T-helper 22 cell (primary cell): ENCODE measurements at regions not wholly inside any gene's neighbourhood (a gene's known extent, or its start where the extent isn't known, plus 50 kb on each side); places are given as distances from the start of the nearest gene placed in this dataset.
"Not testable (repeated sequence)": the region's sequence is repeated elsewhere in the genome, so short reads cannot be mapped to it uniquely, and the experiment has no call there.

Source experiments
- DNase-seq: peaks from one replicate; pipeline ENCODE4 v3.0.0-alpha.2; 2020; ENCODE audit warnings: low read depth

- no peak for DNase-seq
These were observed 626.6 kb upstream of the TPK1 start for GRCh38 chr7:145462463-145462862.

DNA sequence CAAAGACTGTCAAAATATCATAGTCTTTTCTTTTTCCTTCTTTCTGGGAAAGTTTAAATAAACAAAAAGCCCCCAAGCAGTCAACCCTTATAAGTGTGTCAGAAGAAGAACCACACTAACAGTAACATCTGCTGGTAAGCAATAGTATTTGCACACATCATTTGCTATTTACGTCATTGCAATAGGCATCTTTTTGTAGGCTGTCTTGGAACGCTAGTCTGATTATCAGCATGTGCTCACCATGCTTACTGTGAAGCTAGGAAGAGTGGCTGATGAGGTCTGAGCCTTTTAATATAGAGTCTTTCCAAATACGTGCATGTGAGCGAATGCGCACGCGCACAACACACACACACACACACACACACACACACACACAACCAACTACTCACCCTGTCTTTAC lies 599.0 kb upstream of the TPK1 start:
- no peak for DNase-seq

GRCh38 chr7:145431834-145432233 lies 596.0 kb upstream of the TPK1 start:
- no peak for DNase-seq

- DNase-seq = not testable (repeated sequence)
These were observed 582.6 kb upstream of the TPK1 start for GRCh38 chr7:145418481-145418880.

DNA sequence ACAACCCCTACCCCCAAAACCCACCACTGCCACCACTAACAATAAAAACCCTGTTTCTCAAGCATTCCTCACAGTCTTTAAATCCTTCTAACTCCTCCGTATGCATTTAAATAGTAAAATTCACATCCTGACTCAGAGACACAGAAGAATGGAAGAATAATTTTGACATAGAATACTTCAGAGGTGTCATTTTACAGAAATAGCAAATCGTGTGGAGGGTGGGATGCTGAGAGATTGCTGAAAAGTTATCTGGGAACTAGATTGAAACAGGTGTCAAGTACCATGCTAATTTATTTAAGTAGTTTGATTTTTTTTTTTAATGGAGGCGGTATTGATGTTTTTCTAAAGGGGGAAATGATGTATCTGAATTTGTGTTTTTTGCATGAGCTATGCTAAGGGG lies 575.2 kb upstream of the TPK1 start:
- no peak for DNase-seq

- DNase-seq = no peak
These were observed 562.9 kb upstream of the TPK1 start for GRCh38 chr7:145398758-145399157.

DNA sequence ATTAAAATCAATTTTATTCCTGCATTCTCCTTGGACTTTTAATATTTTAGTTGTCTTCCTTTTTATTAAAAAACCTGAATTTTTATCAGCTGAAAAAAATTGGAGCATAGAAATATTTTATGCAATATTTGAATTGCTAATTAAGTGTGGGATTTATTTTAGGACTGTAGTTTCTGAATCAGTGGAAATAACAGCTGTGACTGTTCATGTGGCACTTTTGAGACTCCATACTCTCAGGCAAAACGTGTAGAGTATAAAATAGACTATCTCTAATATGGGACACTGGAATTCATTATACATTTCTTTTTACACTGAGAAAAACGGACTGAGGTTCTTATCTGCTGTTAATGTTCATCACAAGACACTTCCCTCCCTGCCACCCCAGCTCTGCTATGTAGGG lies 558.3 kb upstream of the TPK1 start:
- DNase-seq = no peak

DNA sequence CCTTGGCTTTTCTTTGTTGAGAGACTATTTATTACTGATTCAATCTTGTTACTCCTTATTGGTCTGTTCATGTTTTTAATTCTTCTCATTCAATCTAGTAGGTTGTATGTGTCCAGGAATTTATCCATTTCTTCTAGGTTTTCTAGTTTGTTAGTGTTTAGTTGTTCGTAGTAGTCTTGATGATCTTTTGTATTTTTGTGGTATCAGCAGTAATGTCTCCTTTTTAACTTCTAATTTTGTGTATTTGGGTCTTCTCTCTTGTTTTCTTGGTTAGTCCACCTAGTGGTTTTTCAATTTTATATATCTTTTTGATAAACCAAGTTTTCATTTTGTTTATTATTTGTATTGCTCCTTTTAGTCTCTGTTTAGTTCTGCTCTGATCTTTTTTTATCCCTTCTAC lies 546.9 kb upstream of the TPK1 start:
- no peak for DNase-seq

GRCh38 chr7:145378197-145378596 lies 542.3 kb upstream of the TPK1 start:
- DNase-seq = no peak

DNA sequence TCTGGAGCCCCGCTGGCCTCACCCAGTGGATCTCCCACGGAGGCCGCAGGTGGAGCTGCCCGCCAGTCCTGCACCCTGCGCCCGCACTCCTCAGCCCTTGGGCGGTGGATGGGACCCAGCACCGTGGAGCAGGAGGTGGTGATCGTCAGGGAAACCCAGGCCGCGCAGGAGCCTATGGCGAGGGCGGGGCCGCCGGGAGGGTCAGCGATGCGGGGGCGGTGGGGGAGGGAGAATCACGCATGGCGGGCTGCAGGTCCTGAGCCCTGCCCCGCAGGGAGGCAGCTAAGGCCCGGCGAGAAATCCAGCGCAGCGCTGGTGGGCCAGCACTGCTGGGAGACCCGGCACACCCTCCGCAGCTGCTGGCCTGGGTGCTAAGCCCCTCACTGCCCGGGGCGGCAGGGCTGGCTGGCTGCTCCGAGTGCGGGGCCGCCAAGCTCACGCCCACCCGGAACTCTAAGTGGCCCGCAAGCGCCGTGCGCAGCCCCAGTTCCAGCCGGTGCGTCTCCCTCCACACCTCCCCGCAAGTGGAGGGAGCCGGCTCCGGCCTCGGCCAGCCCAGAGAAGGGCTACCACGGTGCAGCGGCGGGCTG lies 524.8 kb upstream of the TPK1 start:
- DNase-seq = no peak

- DNase-seq = no peak
These were observed 514.5 kb upstream of the TPK1 start for GRCh38 chr7:145350334-145350733.

DNA sequence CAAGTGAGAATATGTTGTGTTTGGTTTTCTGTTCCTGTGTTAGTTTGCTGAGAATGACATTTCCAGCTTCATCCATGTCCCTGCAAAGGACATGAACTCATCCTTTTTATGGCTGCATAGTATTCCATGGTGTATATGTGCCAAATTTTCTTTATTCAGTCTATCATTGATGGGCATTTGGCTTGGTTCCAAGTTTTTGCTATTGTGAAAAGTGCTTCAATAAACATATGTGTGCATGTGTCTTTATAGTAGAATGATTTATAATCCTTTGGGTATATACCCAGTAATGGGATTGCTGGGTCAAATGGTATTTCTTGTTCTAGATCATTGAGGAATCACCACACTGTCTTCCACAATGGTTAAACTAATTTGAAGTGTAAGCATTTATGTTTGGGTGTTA lies 513.6 kb upstream of the TPK1 start:
- DNase-seq = not testable (repeated sequence)

- DNase-seq = no peak
These were observed 511.4 kb upstream of the TPK1 start for GRCh38 chr7:145347271-145347670.

- DNase-seq = no peak
These were observed 503.5 kb upstream of the TPK1 start for GRCh38 chr7:145339319-145339718.

- no peak for DNase-seq
These were observed 495.7 kb upstream of the TPK1 start for GRCh38 chr7:145331522-145331921.

- no peak for DNase-seq
These were observed 495.2 kb upstream of the TPK1 start for GRCh38 chr7:145331076-145331475.

GRCh38 chr7:145327646-145328045 lies 491.8 kb upstream of the TPK1 start:
- DNase-seq = no peak

GRCh38 chr7:145324081-145324480 lies 488.2 kb upstream of the TPK1 start:
- no peak for DNase-seq

DNA sequence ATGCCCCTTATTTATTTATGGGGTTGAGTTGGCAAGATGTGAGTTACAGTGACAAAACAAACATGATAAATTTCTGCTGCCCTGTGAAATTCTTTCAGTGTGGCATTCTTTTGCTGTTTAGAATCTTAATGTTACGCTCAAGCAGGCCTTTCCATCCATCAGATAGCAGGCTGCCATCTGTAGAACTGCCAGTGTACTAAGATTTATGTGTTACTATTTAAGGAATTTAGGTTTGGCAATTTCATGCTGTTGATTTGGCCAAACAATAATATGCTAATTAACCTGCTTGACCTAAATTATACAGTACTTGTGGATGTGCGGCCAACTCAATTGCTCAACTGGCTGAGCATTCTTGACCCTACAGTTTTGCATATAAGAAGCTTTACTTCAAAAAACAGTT lies 477.7 kb upstream of the TPK1 start:
- DNase-seq = no peak

GRCh38 chr7:145293754-145294153 lies 457.9 kb upstream of the TPK1 start:
- no peak for DNase-seq

DNA sequence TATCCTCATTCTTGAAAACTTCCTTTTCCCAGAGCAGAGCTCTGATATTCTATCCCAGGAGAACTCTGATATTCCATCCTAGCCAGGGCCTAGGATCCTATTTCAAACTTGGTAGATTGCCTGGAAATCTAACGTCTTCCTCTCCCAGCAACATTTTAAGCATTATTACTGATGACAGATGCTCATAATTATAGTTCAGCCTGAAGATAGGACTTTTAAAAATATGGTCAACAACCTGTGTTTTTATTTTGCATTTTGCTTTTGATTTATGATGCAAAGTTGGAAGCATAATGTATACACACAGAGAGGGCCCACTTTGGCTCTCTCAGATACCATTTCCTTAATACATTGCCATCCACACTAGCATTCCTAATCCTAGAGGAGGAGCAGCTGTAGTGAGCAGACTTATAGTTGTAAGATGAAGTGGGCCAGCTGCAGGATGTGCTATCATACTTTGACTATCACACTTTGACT lies 457.4 kb upstream of the TPK1 start:
- no peak for DNase-seq

DNA sequence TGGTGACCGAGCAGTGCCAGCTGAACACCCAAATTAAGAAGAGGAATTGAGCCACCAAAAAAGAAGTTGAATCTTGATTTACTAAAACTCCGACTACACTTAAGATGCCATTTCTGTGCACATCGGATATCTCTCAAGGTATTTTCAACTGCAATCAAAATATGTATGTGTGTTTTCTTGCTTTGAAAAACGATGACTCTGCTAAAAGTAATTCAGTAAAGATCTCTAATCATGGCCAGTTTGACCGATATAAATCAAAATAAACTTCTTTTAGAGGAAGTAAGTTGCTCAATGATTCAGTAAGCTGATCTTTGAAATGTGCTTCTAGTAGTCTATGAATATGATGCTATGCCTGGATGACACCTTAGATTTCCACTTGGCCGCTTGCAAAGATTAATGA lies 453.5 kb upstream of the TPK1 start:
- no peak for DNase-seq

DNA sequence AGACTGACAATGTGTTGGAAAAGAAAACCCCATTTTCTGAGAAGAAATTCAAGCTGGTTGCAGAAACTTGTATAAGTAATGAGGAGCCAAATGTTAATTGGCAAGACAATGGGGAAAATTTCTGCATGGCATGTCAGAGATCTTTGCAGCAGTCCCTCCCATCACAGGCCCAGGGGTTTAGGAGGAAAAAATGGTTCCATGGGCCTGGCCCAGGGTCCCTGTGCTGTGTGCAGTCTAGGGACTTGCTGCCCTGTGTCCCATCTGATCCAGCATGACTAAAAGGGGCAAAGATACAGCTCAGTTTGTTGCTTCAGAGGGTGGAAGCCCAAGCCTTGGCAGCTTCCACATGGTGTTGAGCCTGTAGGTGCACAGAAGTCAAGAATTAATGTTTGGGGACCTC lies 440.3 kb upstream of the TPK1 start:
- DNase-seq = no peak

GRCh38 chr7:145269418-145270161 lies 433.7 kb upstream of the TPK1 start:
- DNase-seq = no peak
